Transverse colon (tissue), 4 donors: ENCODE measurements at regions not wholly inside any gene's neighbourhood (a gene's known extent, or its start where the extent isn't known, plus 50 kb on each side); places are given as distances from the start of the nearest gene placed in this dataset.

Experiments
- CTCF ChIP-seq, 5 experiments: fragments of 200-600 bp in 3 of 5; fragments of 450-650 bp in 2 of 5; sonication (generic) in 3 of 5; IDR thresholded peaks; 1 replicate in 2 of 5; 2 replicates in 3 of 5; pipeline ENCODE4 v1.5.1; 2016 to 2017; ENCODE audit warnings: antibody characterized with exemption in 5 of 5, inconsistent platforms in 3 of 5, mild to moderate bottlenecking in 2 of 5, moderate library complexity in 1 of 5
- EP300 ChIP-seq: sonication (generic); formaldehyde crosslinking; IDR thresholded peaks from one replicate; pipeline ENCODE4 v1.6.1; 2017; ENCODE audit warnings: antibody characterized with exemption, low read depth
- POLR2A ChIP-seq: fragments of 450-650 bp; IDR thresholded peaks from one replicate; pipeline ENCODE4 v1.6.1; 2016; ENCODE audit warnings: antibody characterized with exemption, mild to moderate bottlenecking, moderate library complexity
- POLR2AphosphoS5 ChIP-seq, 3 donors: sonication (generic); formaldehyde crosslinking; IDR thresholded peaks; one replicate each; pipeline ENCODE4 v1.6.1; 2016; ENCODE audit warnings: antibody characterized with exemption in 3 of 3

GRCh38 chr16:66167564-66168291, 198.8 kb upstream of the CDH5 start:
- TF ChIP-seq CTCF (IDR thresholded peaks at IDR 0.05) (no peak), EP300 (no peak), POLR2A (no peak), POLR2AphosphoS5 (IDR thresholded peaks at IDR 0.05) (no peak)
